H9 (cell line): ENCODE measurements at regions not wholly inside any gene's neighbourhood (a gene's known extent, or its start where the extent isn't known, plus 50 kb on each side); places are given as distances from the start of the nearest gene placed in this dataset.

Experiments
- DNase-seq: peaks from one replicate; pipeline ENCODE4 v3.0.0-alpha.2; 2017
- H2AFZ ChIP-seq: one replicate; pipeline ENCODE4 v1.6.1; 2013; ENCODE audit warnings: mild to moderate bottlenecking, low read length, control low read depth, moderate library complexity
- H2AK5ac ChIP-seq: 2 replicates; pipeline ENCODE4 v1.6.1; 2013; ENCODE audit warnings: low read length, control low read depth, mixed read lengths; ENCODE audit not compliant: insufficient read length
- H2BK120ac ChIP-seq: one replicate; pipeline ENCODE4 v1.6.1; 2013; ENCODE audit warnings: low read depth, mild to moderate bottlenecking, low read length, control low read depth, inconsistent platforms; ENCODE audit not compliant: poor library complexity, severe bottlenecking
- H2BK12ac ChIP-seq: 2 replicates; pipeline ENCODE4 v1.6.1; 2013; ENCODE audit warnings: low read length, control low read depth, mixed read lengths, low read depth; ENCODE audit not compliant: insufficient read length
- H2BK15ac ChIP-seq: 2 replicates; pipeline ENCODE4 v1.6.1; 2013; ENCODE audit warnings: low read depth, low read length, control low read depth
- H2BK20ac ChIP-seq: one replicate; pipeline ENCODE4 v1.6.1; 2013; ENCODE audit warnings: low read depth, mild to moderate bottlenecking, low read length, control low read depth, inconsistent platforms; ENCODE audit not compliant: poor library complexity, severe bottlenecking
- H2BK5ac ChIP-seq: 2 replicates; pipeline ENCODE4 v1.6.1; 2013; ENCODE audit warnings: low read length, control low read depth, mixed read lengths; ENCODE audit not compliant: insufficient read length
- H3K14ac ChIP-seq: 2 replicates; pipeline ENCODE4 v1.6.1; 2013; ENCODE audit warnings: low read length, control low read depth; ENCODE audit not compliant: insufficient read depth
- H3K18ac ChIP-seq: 2 replicates; pipeline ENCODE4 v1.6.1; 2013; ENCODE audit warnings: low read depth, mild to moderate bottlenecking, mixed read lengths, low read length, control low read depth; ENCODE audit not compliant: insufficient read length
- H3K23ac ChIP-seq: 2 replicates; pipeline ENCODE4 v1.6.1; 2013; ENCODE audit warnings: low read length, control low read depth, mixed read lengths, low read depth; ENCODE audit not compliant: insufficient read length
- H3K23me2 ChIP-seq: 2 replicates; pipeline ENCODE4 v1.6.1; 2013; ENCODE audit warnings: low read depth, mild to moderate bottlenecking, mixed read lengths, low read length, control low read depth; ENCODE audit not compliant: insufficient read length, poor library complexity, severe bottlenecking
- H3K27ac ChIP-seq: 2 replicates; pipeline ENCODE4 v1.5.1; 2013; ENCODE audit warnings: low read length, control low read depth, mixed read lengths, low read depth; ENCODE audit not compliant: insufficient read length
- H3K27me3 ChIP-seq: 2 replicates; pipeline ENCODE4 v1.6.1; 2013; ENCODE audit warnings: low read length, control low read depth, inconsistent platforms; ENCODE audit not compliant: insufficient read depth
- H3K4ac ChIP-seq: 2 replicates; pipeline ENCODE4 v1.6.1; 2013; ENCODE audit warnings: low read depth, mild to moderate bottlenecking, control low read depth, inconsistent platforms, low read length, moderate library complexity
- H3K4me1 ChIP-seq: 2 replicates; pipeline ENCODE4 v1.6.1; 2013; ENCODE audit warnings: low read length, control low read depth, inconsistent platforms; ENCODE audit not compliant: insufficient read depth
- H3K4me2 ChIP-seq: 2 replicates; pipeline ENCODE4 v1.6.1; 2013; ENCODE audit warnings: low read length, control low read depth, mixed read lengths; ENCODE audit not compliant: insufficient read length, insufficient read depth
- H3K56ac ChIP-seq: 2 replicates; pipeline ENCODE4 v1.6.1; 2013; ENCODE audit warnings: low read depth, mild to moderate bottlenecking, mixed read lengths, low read length, control low read depth; ENCODE audit not compliant: insufficient read length
- H3K79me1 ChIP-seq: 2 replicates; pipeline ENCODE4 v1.6.1; 2013; ENCODE audit warnings: low read depth, mild to moderate bottlenecking, moderate library complexity, low read length, control low read depth, inconsistent platforms; ENCODE audit not compliant: insufficient read depth, poor library complexity, severe bottlenecking
- H3K79me2 ChIP-seq: 2 replicates; pipeline ENCODE4 v1.6.1; 2013; ENCODE audit warnings: low read length, control low read depth, inconsistent platforms; ENCODE audit not compliant: insufficient read depth
- H3K9ac ChIP-seq: 2 replicates; pipeline ENCODE4 v1.6.1; 2013; ENCODE audit warnings: low read length, control low read depth, mixed read lengths; ENCODE audit not compliant: insufficient read length; ENCODE audit errors: extremely low read depth
- H3K9me3 ChIP-seq: one replicate; pipeline ENCODE4 v1.6.1; 2013; ENCODE audit warnings: low read depth, low read length, inconsistent platforms; ENCODE audit not compliant: control insufficient read depth
- H3T11ph ChIP-seq: one replicate; pipeline ENCODE4 v1.6.1; 2013; ENCODE audit warnings: mild to moderate bottlenecking, low read length, control low read depth, inconsistent platforms
- H4K20me1 ChIP-seq: one replicate; pipeline ENCODE4 v1.6.1; 2013; ENCODE audit not compliant: control insufficient read depth, insufficient read length, insufficient read depth
- H4K5ac ChIP-seq: 2 replicates; pipeline ENCODE4 v1.6.1; 2013; ENCODE audit warnings: low read depth, mild to moderate bottlenecking, mixed read lengths, low read length, control low read depth; ENCODE audit not compliant: insufficient read length
- H4K8ac ChIP-seq: replicated peaks from 2 replicates; pipeline ENCODE4 v1.6.1; 2013; ENCODE audit warnings: low read length, control low read depth, mixed read lengths, low read depth; ENCODE audit not compliant: insufficient read length
- H4K91ac ChIP-seq: 2 replicates; pipeline ENCODE4 v1.6.1; 2013; ENCODE audit warnings: low read depth, mild to moderate bottlenecking, moderate library complexity, mixed read lengths, low read length, control low read depth; ENCODE audit not compliant: insufficient read length
- H3K27ac Mint-ChIP-seq, 3 experiments: 2 replicates in 2 of 3; 3 replicates in 1 of 3; pipeline ENCODE4 v1.8.0; 2020 to 2021; ENCODE audit warnings: mixed read lengths in 3 of 3, mild to moderate bottlenecking in 1 of 3, moderate library complexity in 1 of 3
- H3K27me3 Mint-ChIP-seq: 2 replicates; pipeline ENCODE4 v1.8.0; 2021; ENCODE audit warnings: low read depth, mild to moderate bottlenecking, moderate library complexity, mixed read lengths
- H3K36me3 Mint-ChIP-seq, 3 experiments: 2 replicates in 2 of 3; 3 replicates in 1 of 3; pipeline ENCODE4 v1.8.0; 2020 to 2021; ENCODE audit warnings: low read depth in 3 of 3, mixed read lengths in 3 of 3; ENCODE audit not compliant: insufficient read depth in 1 of 3
- H3K4me1 Mint-ChIP-seq, 2 experiments: 2 replicates each; pipeline ENCODE4 v1.8.0; 2020; ENCODE audit warnings: mixed read lengths in 2 of 2
- H3K4me3 Mint-ChIP-seq, 2 experiments: 2 replicates in 1 of 2; 3 replicates in 1 of 2; pipeline ENCODE4 v1.8.0; 2020 to 2021; ENCODE audit warnings: mild to moderate bottlenecking in 2 of 2, mixed read lengths in 2 of 2, moderate library complexity in 1 of 2
- H3K9me3 Mint-ChIP-seq, 2 experiments: 2 replicates in 1 of 2; 3 replicates in 1 of 2; pipeline ENCODE4 v1.8.0; 2020; ENCODE audit warnings: mild to moderate bottlenecking in 2 of 2, mixed read lengths in 2 of 2, moderate library complexity in 1 of 2
- CTCF ChIP-seq: fragments of 200-600 bp; sonication (generic); conservative IDR thresholded peaks from 3 replicates; pipeline ENCODE4 v1.8.0; 2021; ENCODE audit warnings: antibody characterized with exemption, mild to moderate bottlenecking

- no peak overlapping the region for H2BK20ac ChIP-seq
- H3T11ph ChIP-seq: no peak overlapping the region
- Mint-ChIP-seq H3K27me3 (no peaks in the 10 kb centered on the region), H3K27ac (no peak overlapping the region), H3K9me3 (peaks cover 17% of the 10 kb centered on the region in 2 experiments), H3K36me3 (peaks cover 3 to 17% (median 8%) of the 10 kb centered on the region in 3 experiments; a peak in 6 of 7 replicates), H3K4me3 (no peak overlapping the region), H3K4me1 (no peaks in the 10 kb centered on the region)
- H2AK5ac ChIP-seq: no peak overlapping the region
- no peaks in the 10 kb centered on the region for H3K79me2 ChIP-seq
- no peak for TF ChIP-seq CTCF
- H4K91ac ChIP-seq: no peak overlapping the region
- H3K27ac ChIP-seq: no peak overlapping the region
- H3K23me2 ChIP-seq: no peaks in the 10 kb centered on the region
- H3K4ac ChIP-seq: no peak overlapping the region
- H4K20me1 ChIP-seq: no peaks in the 10 kb centered on the region
- H3K23ac ChIP-seq: no peak overlapping the region
- H3K56ac ChIP-seq: no peak overlapping the region
- no peak overlapping the region for H2AFZ ChIP-seq
- H3K4me1 ChIP-seq: no peaks in the 10 kb centered on the region
- H2BK5ac ChIP-seq: no peak overlapping the region
- H3K18ac ChIP-seq: no peak overlapping the region
- no peak overlapping the region for H2BK120ac ChIP-seq
- H4K5ac ChIP-seq: no peak overlapping the region
- no peaks in the 10 kb centered on the region for H3K79me1 ChIP-seq
- H3K14ac ChIP-seq: no peak overlapping the region
- DNase-seq: no peak
- no peak overlapping the region for H3K4me2 ChIP-seq
- H3K9me3 ChIP-seq: peaks cover 9% of the 10 kb centered on the region
- no peak overlapping the region for H4K8ac ChIP-seq
- H3K27me3 ChIP-seq: no peaks in the 10 kb centered on the region
- H2BK15ac ChIP-seq: no peak overlapping the region
- H3K9ac ChIP-seq: no peak overlapping the region
- H2BK12ac ChIP-seq: no peak overlapping the region
Measured at GRCh38 chr13:69644447-69644846, 463.2 kb upstream of the ATXN8OS start.
